NT2/D1 (cell line): ENCODE measurements at regions not wholly inside any gene's neighbourhood (a gene's known extent, or its start where the extent isn't known, plus 50 kb on each side); places are given as distances from the start of the nearest gene placed in this dataset.

Experiments
- SUZ12 ChIP-seq: IDR thresholded peaks from 2 replicates; pipeline ENCODE4 v1.6.1; 2011; ENCODE audit not compliant: insufficient read length, insufficient read depth; ENCODE audit errors: extremely low read depth
- YY1 ChIP-seq: IDR thresholded peaks from 2 replicates; pipeline ENCODE4 v1.6.1; 2011; ENCODE audit not compliant: insufficient read length, insufficient read depth
- ZNF274 ChIP-seq: IDR thresholded peaks from 2 replicates; pipeline ENCODE4 v1.6.1; 2011; ENCODE audit warnings: mild to moderate bottlenecking, low read depth, low read length

- no peak for TF ChIP-seq SUZ12
- no peak for TF ChIP-seq ZNF274
- TF ChIP-seq YY1 = no peak
Measured at GRCh38 chr11:116580799-116581198, 192.0 kb downstream of the BUD13 start.
